Kidney epithelial cell (primary cell): ENCODE measurements at regions not wholly inside any gene's neighbourhood (a gene's known extent, or its start where the extent isn't known, plus 50 kb on each side); places are given as distances from the start of the nearest gene placed in this dataset.

Experiments
- DNase-seq: peaks from one replicate; pipeline ENCODE4 v3.0.0-alpha.2; 2010; ENCODE audit warnings: low read depth
- H3K27me3 ChIP-seq: 2 replicates; pipeline ENCODE4 v1.6.0; 2011; ENCODE audit warnings: low read length; ENCODE audit not compliant: control insufficient read depth, insufficient read depth
- H3K36me3 ChIP-seq: 2 replicates; pipeline ENCODE4 v1.5.1; 2011; ENCODE audit warnings: low read length; ENCODE audit not compliant: control insufficient read depth, insufficient read depth
- H3K4me3 ChIP-seq: 2 replicates; pipeline ENCODE4 v1.5.1; 2011; ENCODE audit warnings: low read depth, mild to moderate bottlenecking, control low read depth, low read length
- TF ChIP-seq, protein P1 (sequence below): IDR thresholded peaks from 2 replicates; pipeline ENCODE4 v1.5.1; 2011; ENCODE audit warnings: mild to moderate bottlenecking, moderate library complexity, low read length, control low read depth, inconsistent platforms; ENCODE audit not compliant: insufficient read depth, poor library complexity, severe bottlenecking

DNA sequence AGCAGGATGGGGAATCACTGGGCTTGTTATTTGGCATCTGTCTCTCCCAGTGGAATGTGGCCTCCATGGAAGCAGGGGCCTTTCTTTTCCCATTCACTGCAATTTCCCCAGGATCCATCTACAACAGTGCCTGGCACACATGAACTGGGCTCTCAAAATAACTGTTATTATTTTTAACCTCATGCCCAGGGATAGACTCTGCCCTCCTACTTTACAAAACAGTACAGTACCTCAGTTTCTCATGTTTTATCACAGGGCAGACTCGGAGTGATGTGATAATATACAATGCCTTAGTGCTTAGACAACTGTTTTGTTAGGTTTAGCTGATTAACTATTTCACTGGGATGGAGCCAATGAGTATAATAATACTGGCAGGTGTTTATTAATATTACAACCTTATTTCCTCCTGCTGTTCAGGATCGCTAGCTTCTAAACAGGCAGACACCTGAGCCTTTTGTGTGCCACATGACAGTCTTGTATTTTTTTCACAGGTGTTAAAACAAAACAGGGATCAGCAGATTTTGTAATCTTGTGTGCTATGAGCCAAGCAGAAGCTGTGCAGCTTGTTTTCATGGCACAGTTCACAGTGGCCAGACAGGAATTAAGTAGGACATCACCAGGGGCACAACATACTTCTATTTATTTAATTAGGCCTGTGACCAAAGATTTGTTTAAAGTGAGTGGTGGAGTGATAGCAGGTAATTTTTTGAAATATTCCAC is 157.7 kb upstream of the EYA4 start:
- Histone ChIP-seq H3K27me3 (no peaks in the 10 kb centered on the region), H3K36me3 (no peaks in the 10 kb centered on the region), H3K4me3 (no peak overlapping the region)
- TF ChIP-seq, protein P1, sequence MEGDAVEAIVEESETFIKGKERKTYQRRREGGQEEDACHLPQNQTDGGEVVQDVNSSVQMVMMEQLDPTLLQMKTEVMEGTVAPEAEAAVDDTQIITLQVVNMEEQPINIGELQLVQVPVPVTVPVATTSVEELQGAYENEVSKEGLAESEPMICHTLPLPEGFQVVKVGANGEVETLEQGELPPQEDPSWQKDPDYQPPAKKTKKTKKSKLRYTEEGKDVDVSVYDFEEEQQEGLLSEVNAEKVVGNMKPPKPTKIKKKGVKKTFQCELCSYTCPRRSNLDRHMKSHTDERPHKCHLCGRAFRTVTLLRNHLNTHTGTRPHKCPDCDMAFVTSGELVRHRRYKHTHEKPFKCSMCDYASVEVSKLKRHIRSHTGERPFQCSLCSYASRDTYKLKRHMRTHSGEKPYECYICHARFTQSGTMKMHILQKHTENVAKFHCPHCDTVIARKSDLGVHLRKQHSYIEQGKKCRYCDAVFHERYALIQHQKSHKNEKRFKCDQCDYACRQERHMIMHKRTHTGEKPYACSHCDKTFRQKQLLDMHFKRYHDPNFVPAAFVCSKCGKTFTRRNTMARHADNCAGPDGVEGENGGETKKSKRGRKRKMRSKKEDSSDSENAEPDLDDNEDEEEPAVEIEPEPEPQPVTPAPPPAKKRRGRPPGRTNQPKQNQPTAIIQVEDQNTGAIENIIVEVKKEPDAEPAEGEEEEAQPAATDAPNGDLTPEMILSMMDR, result no peak
- no peak for DNase-seq

DNA sequence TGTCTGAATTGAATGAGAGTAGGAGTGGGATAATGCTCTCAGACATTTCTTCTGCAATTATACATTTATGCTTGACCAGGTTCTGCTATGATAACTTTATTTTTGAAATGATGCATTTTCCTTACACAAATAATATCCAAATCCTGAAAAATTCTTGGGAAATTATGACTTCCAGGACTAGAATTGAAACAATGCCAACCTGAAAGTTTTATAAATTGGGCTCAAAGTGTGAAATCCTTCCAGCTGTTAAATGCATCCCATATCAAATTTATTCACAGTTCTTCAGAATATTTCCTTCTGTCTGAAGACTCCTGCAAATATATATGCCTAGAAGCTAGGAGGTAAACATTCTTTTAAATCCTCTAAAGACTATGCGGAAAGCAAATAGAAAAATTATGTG is 155.7 kb upstream of the EYA4 start:
- no peaks in the 10 kb centered on the region for H3K27me3 ChIP-seq
- H3K4me3 ChIP-seq, result no peak overlapping the region
- no peak for DNase-seq
- no peaks in the 10 kb centered on the region for H3K36me3 ChIP-seq
- TF ChIP-seq, protein P1, result no peak

DNA sequence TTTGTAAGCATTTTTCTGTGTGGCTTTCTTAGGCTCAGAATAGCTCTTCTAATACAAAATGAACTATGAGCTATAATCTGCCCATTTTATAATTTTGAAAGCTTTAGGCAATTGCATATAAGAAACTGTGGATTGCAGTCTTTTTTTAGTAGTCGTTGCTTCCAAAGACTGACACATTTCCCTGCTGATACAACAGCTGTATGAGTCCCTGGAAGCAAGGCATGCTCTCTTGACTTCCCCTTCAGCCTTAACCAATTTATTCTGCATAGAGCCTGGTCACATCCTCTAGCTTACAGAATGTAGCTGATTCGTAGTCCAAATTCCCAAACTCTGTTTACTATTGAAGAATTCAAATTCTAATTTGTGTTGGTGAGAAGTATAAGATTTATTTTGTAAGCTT is 155.3 kb upstream of the EYA4 start:
- no peak for DNase-seq
- TF ChIP-seq, protein P1, result no peak

DNA sequence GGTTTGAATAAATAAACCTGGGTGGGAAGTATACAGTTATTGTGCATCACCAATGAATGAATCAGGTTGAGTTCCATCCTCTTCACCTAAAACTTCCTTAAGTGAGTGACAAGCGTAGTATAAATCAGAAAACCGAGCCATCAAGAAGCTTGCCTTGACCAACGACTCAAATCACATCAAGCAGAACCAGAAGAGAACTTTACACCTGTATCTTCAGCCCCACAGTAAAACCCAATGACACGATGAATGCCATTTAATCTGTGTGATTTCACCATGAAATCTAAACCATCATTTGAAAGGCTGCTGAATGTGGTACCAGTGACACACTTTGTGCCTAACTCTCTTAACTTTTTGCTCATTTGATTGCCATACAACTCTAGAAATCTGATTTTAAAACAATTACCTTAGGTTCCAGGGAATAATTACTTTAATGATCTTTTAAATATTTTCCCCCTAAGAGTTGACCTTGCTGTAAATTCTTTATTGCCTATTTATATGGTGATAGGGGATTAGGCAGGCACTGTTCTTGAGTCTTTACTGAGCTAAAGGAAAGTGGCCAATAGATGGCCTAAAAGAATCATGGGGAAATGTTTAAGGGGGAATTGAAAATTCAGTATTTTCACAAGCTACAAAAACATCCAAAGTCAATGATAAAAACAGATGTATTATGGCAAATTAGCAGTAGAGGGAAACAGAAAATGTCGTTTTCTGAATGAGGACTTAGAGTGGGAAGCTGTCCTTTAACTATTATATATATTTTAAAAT is 152.0 kb upstream of the EYA4 start:
- no peak overlapping the region for H3K4me3 ChIP-seq
- no peak for DNase-seq
- H3K36me3 ChIP-seq, result no peaks in the 10 kb centered on the region
- TF ChIP-seq, protein P1, result no peak
- H3K27me3 ChIP-seq, result no peaks in the 10 kb centered on the region

More for the DNA sequence above, 155.3 kb upstream of the EYA4 start:
- no peaks in the 10 kb centered on the region for H3K27me3 ChIP-seq
- H3K36me3 ChIP-seq, result no peaks in the 10 kb centered on the region
- H3K4me3 ChIP-seq, result no peak overlapping the region

DNA sequence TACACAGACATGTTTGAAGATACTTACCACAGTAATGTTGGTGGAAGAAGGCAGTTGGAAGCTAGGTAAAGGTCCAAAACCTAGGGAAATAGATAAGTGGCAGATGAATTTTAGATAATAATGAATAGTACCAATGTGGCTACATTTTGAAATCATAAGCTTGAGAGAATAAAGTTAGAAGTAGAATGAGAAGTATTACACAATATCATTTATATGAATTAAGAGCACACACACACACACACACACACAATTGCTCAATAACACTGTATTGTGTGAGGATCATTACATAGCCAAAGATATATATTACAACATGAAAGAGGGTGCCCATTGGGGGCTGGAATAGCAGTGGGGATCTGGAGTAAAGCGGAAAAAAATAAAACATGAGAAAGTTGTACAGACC is 149.0 kb upstream of the EYA4 start:
- DNase-seq, result no peak
- TF ChIP-seq, protein P1, result no peak
- H3K4me3 ChIP-seq, result no peak overlapping the region
- no peaks in the 10 kb centered on the region for H3K36me3 ChIP-seq
- no peaks in the 10 kb centered on the region for H3K27me3 ChIP-seq
